ENCODE measurements at regions not wholly inside any gene's neighbourhood (a gene's known extent, or its start where the extent isn't known, plus 50 kb on each side); places are given as distances from the start of the nearest gene placed in this dataset.
"Not testable (repeated sequence)": the region's sequence is repeated elsewhere in the genome, so short reads cannot be mapped to it uniquely, and the experiment has no call there.

- DNase-seq = not testable (repeated sequence)
Measured at GRCh38 chr3:75453839-75454238, 210.3 kb upstream of the FRG2C start.

GRCh38 chr3:75474530-75474929 is 189.6 kb upstream of the FRG2C start:
- DNase-seq = not testable (repeated sequence)

GRCh38 chr3:75496600-75496999 is 167.5 kb upstream of the FRG2C start:
- DNase-seq = not testable (repeated sequence)

- DNase-seq = not testable (repeated sequence)
Measured at GRCh38 chr3:75500357-75500756, 163.8 kb upstream of the FRG2C start.

- not testable (repeated sequence) for DNase-seq
Measured at GRCh38 chr3:75502171-75502570, 162.0 kb upstream of the FRG2C start.

- DNase-seq = not testable (repeated sequence)
Measured at GRCh38 chr3:75502769-75503756, 161.1 kb upstream of the FRG2C start.

GRCh38 chr3:75506603-75507002 is 157.5 kb upstream of the FRG2C start:
- no peak for DNase-seq

- DNase-seq = not testable (repeated sequence)
Measured at GRCh38 chr3:75507956-75508355, 156.2 kb upstream of the FRG2C start.

- not testable (repeated sequence) for DNase-seq
Measured at GRCh38 chr3:75527657-75528056, 136.5 kb upstream of the FRG2C start.

GRCh38 chr3:75552095-75552494 is 112.0 kb upstream of the FRG2C start:
- DNase-seq = peak; percentile 7

- not testable (repeated sequence) for DNase-seq
Measured at GRCh38 chr3:75564427-75564826, 99.7 kb upstream of the FRG2C start.

GRCh38 chr3:75572303-75572702 is 91.8 kb upstream of the FRG2C start:
- not testable (repeated sequence) for DNase-seq

GRCh38 chr3:75579091-75579490 is 85.0 kb upstream of the FRG2C start:
- not testable (repeated sequence) for DNase-seq

- not testable (repeated sequence) for DNase-seq
Measured at GRCh38 chr3:75579536-75579935, 84.6 kb upstream of the FRG2C start.

GRCh38 chr3:75579981-75580782 is 83.9 kb upstream of the FRG2C start:
- DNase-seq = peak; percentile 8

- not testable (repeated sequence) for DNase-seq
Measured at GRCh38 chr3:75582536-75582935, 81.6 kb upstream of the FRG2C start.

GRCh38 chr3:75583116-75583515 is 81.0 kb upstream of the FRG2C start:
- not testable (repeated sequence) for DNase-seq

GRCh38 chr3:75587695-75588094 is 76.4 kb upstream of the FRG2C start:
- DNase-seq = not testable (repeated sequence)

- DNase-seq = not testable (repeated sequence)
Measured at GRCh38 chr3:75590382-75590781, 73.7 kb upstream of the FRG2C start.

GRCh38 chr3:75604286-75604934 is 59.7 kb upstream of the FRG2C start:
- DNase-seq = not testable (repeated sequence)

GRCh38 chr3:75607996-75608395 is 56.1 kb upstream of the FRG2C start:
- not testable (repeated sequence) for DNase-seq

GRCh38 chr3:75609598-75609997 is 54.5 kb upstream of the FRG2C start:
- not testable (repeated sequence) for DNase-seq

GRCh38 chr3:75610773-75611172 is 53.4 kb upstream of the FRG2C start:
- no peak for DNase-seq
